B cell (primary cell): ENCODE measurements at regions not wholly inside any gene's neighbourhood (a gene's known extent, or its start where the extent isn't known, plus 50 kb on each side); places are given as distances from the start of the nearest gene placed in this dataset.

ENCODE experiments used
- ATAC-seq: fragments of 200-7000 bp; cut with Tn5 transposase; one replicate; pipeline ENCODE4 v1.10.0; 2021; ENCODE audit warnings: low read depth, mild to moderate bottlenecking, moderate number of reproducible peaks, moderate library complexity
- CTCF ChIA-PET: fragments of 350-600 bp; sonication (Branson Sonifier 250); formaldehyde crosslinking; loops from one replicate; lab custom pipeline; 2021; ENCODE audit warnings: antibody characterized with exemption, inconsistent platforms; lab: Charles Lee
- POLR2A ChIA-PET: fragments of 350-600 bp; sonication (Branson Sonifier 250); formaldehyde crosslinking; loops from one replicate; lab custom pipeline; 2021; ENCODE audit warnings: antibody characterized with exemption; lab: Charles Lee
- DNase-seq: peaks from one replicate; pipeline ENCODE4 v3.0.0; 2013
- H2AFZ ChIP-seq: 2 replicates; pipeline ENCODE4 v1.6.1; 2012; ENCODE audit warnings: mild to moderate bottlenecking, low read depth, low read length; ENCODE audit not compliant: insufficient read depth, poor library complexity, severe bottlenecking
- H3K27ac ChIP-seq, 2 donors: 1 replicate in 1 of 2; 2 replicates in 1 of 2; pipeline ENCODE4 v1.5.1; 2012 to 2013; ENCODE audit warnings: low read length in 2 of 2, mild to moderate bottlenecking in 2 of 2, moderate library complexity in 1 of 2
- H3K27me3 ChIP-seq, 4 experiments: fragments of 200-600 bp in 1 of 4; sonication (generic) in 1 of 4; replicated peaks in 1 of 4; 1 replicate in 2 of 4; 2 replicates in 2 of 4; pipeline versions ENCODE4 v1.6.1 to v1.7.0; 2013 to 2016; ENCODE audit warnings: low read length in 3 of 4, mild to moderate bottlenecking in 2 of 4, mixed read lengths in 1 of 4, moderate library complexity in 1 of 4; ENCODE audit not compliant: insufficient read depth in 4 of 4, control insufficient read depth in 3 of 4; ENCODE audit errors: control extremely low read depth in 1 of 4
- H3K36me3 ChIP-seq, 2 experiments: replicated peaks in 1 of 2; 1 replicate in 1 of 2; 2 replicates in 1 of 2; pipeline versions ENCODE4 v1.6.1 to v1.7.1; 2013; ENCODE audit warnings: low read length in 1 of 2; ENCODE audit not compliant: insufficient read depth in 2 of 2, control insufficient read depth in 1 of 2; ENCODE audit errors: control extremely low read depth in 1 of 2, extremely low read depth in 1 of 2
- H3K4me1 ChIP-seq, 2 donors: fragments of 200-600 bp in 1 of 2; sonication (generic) in 1 of 2; 1 replicate in 1 of 2; 2 replicates in 1 of 2; pipeline versions ENCODE4 v1.5.1 to v1.6.1; 2013 to 2017; ENCODE audit warnings: low read length in 2 of 2; ENCODE audit not compliant: control insufficient read depth in 2 of 2, insufficient read depth in 2 of 2
- H3K4me2 ChIP-seq: replicated peaks from 2 replicates; pipeline ENCODE3; 2012; ENCODE audit warnings: mild to moderate bottlenecking, low read depth, low read length; ENCODE audit not compliant: poor library complexity, severe bottlenecking
- H3K4me3 ChIP-seq, 5 experiments: fragments of 200-600 bp in 1 of 5; sonication (generic) in 1 of 5; 1 replicate in 3 of 5; 2 replicates in 2 of 5; pipeline versions ENCODE4 v1.5.1 to v1.7.0; 2011 to 2016; ENCODE audit warnings: low read length in 4 of 5, mild to moderate bottlenecking in 4 of 5, low read depth in 2 of 5, control low read depth in 1 of 5, moderate library complexity in 1 of 5; ENCODE audit not compliant: insufficient read depth in 1 of 5; ENCODE audit errors: control extremely low read depth in 1 of 5, extremely low read depth in 1 of 5
- H3K79me2 ChIP-seq: fragments of 200-600 bp; sonication (generic); one replicate; pipeline ENCODE4 v1.6.0; 2016; ENCODE audit warnings: low read length; ENCODE audit not compliant: control insufficient read depth, insufficient read depth
- H3K9ac ChIP-seq: fragments of 200-600 bp; sonication (generic); 2 replicates; pipeline ENCODE4 v1.6.1; 2017; ENCODE audit warnings: mild to moderate bottlenecking, low read length, moderate library complexity
- H3K9me3 ChIP-seq, 3 donors: one replicate each; pipeline versions ENCODE4 v1.6.1 to v1.7.1; 2013; ENCODE audit warnings: low read length in 2 of 3; ENCODE audit not compliant: control insufficient read depth in 2 of 3, insufficient read depth in 1 of 3; ENCODE audit errors: control extremely low read depth in 1 of 3
- H4K20me1 ChIP-seq: 2 replicates; pipeline ENCODE4 v1.6.0; 2012; ENCODE audit warnings: mild to moderate bottlenecking, low read length; ENCODE audit not compliant: insufficient read depth, control insufficient read depth, poor library complexity, severe bottlenecking
- H3K27ac Mint-ChIP-seq: one replicate; pipeline ENCODE4 v1.8.0; 2021; ENCODE audit warnings: mixed read lengths
- H3K27me3 Mint-ChIP-seq: one replicate; pipeline ENCODE4 v1.8.0; 2021; ENCODE audit warnings: mixed read lengths
- H3K4me1 Mint-ChIP-seq: one replicate; pipeline ENCODE4 v1.8.0; 2021; ENCODE audit warnings: mixed read lengths
- H3K4me3 Mint-ChIP-seq: one replicate; pipeline ENCODE4 v1.8.0; 2021; ENCODE audit warnings: mixed read lengths
- H3K9me3 Mint-ChIP-seq: one replicate; pipeline ENCODE4 v1.8.0; 2022; ENCODE audit warnings: mixed read lengths; ENCODE audit not compliant: insufficient read depth
- CTCF ChIP-seq: fragments of 200-600 bp; IDR thresholded peaks from one replicate; pipeline ENCODE4 v1.8.0; 2022; ENCODE audit warnings: antibody characterized with exemption, mild to moderate bottlenecking
- EZH2 ChIP-seq: IDR thresholded peaks from 2 replicates; pipeline ENCODE4 v1.6.1; 2012; ENCODE audit warnings: borderline replicate concordance, low read depth, mild to moderate bottlenecking, moderate library complexity, low read length; ENCODE audit not compliant: insufficient read depth, poor library complexity, severe bottlenecking
- WGBS: methylation state at CpG from one replicate; pipeline ENCODE4 v1.1.5; 2013; ENCODE audit warnings: missing lambda C conversion rate; ENCODE audit not compliant: insufficient coverage; 5-methylcytosine and 5-hydroxymethylcytosine counted together
- intact Hi-C: fragments of 100-400 bp; cut with micrococcal nuclease; formaldehyde crosslinking; loops from one replicate; pipeline ENCODE4 v1.10.0; 2022

GRCh38 chr3:165347526-165347925, 151.3 kb upstream of the SLITRK3 start:
- Mint-ChIP-seq H3K9me3 (peaks cover 11% of the 10 kb centered on the region), H3K27ac (no peak overlapping the region), H3K27me3 (no peaks in the 10 kb centered on the region), H3K4me1 (no peaks in the 10 kb centered on the region), H3K4me3 (no peak overlapping the region)
- no peaks in the 10 kb centered on the region for H4K20me1 ChIP-seq
- no peak for ATAC-seq
- H3K36me3 ChIP-seq: no peaks in the 10 kb centered on the region
- no peaks in the 10 kb centered on the region for H3K27me3 ChIP-seq
- TF ChIP-seq CTCF (no peak), EZH2 (no peak)
- H3K9me3 ChIP-seq: peaks cover 0 to 3% (median 0%) of the 10 kb centered on the region in 3 donors
- H3K9ac ChIP-seq: no peak overlapping the region
- CTCF ChIA-PET: no interaction called here
- no peaks in the 10 kb centered on the region for H3K79me2 ChIP-seq
- no CpG with 5 or more reads among the region's 4 CpGs for WGBS
- H3K4me1 ChIP-seq: no peaks in the 10 kb centered on the region
- POLR2A ChIA-PET: no interaction called here
- no peak overlapping the region for H3K4me3 ChIP-seq
- no peak for DNase-seq
- intact Hi-C loops: no loop called here
- H3K4me2 ChIP-seq: no peak overlapping the region
- H2AFZ ChIP-seq: no peak overlapping the region
- no peak overlapping the region for H3K27ac ChIP-seq

GRCh38 chr3:165346503-165346902, 150.3 kb upstream of the SLITRK3 start:
- H3K27me3 ChIP-seq: no peaks in the 10 kb centered on the region
- H3K27me3 Mint-ChIP-seq: no peaks in the 10 kb centered on the region
- no peaks in the 10 kb centered on the region for H3K4me1 Mint-ChIP-seq
- H2AFZ ChIP-seq: no peak overlapping the region
- intact Hi-C loops: no loop called here
- POLR2A ChIA-PET: no interaction called here
- no peak overlapping the region for H3K27ac ChIP-seq
- DNase-seq (no peak), ATAC-seq (no peak)
- no peak overlapping the region for H3K27ac Mint-ChIP-seq
- 90% methylated on average over 3 of the region's 4 CpGs for WGBS
- CTCF ChIA-PET: no interaction called here
- no peaks in the 10 kb centered on the region for H4K20me1 ChIP-seq
- H3K4me3 Mint-ChIP-seq: no peak overlapping the region
- no peak overlapping the region for H3K4me3 ChIP-seq
- H3K9me3 ChIP-seq: peaks cover 0 to 3% (median 0%) of the 10 kb centered on the region in 3 donors
- H3K79me2 ChIP-seq: no peaks in the 10 kb centered on the region
- peaks cover 6% of the 10 kb centered on the region for H3K9me3 Mint-ChIP-seq
- TF ChIP-seq EZH2: no peak
- no peaks in the 10 kb centered on the region for H3K36me3 ChIP-seq
- no peaks in the 10 kb centered on the region for H3K4me1 ChIP-seq
- no peak overlapping the region for H3K9ac ChIP-seq
- H3K4me2 ChIP-seq: no peak overlapping the region
